Endothelial cell of hepatic sinusoid (primary cell): ENCODE measurements at regions not wholly inside any gene's neighbourhood (a gene's known extent, or its start where the extent isn't known, plus 50 kb on each side); places are given as distances from the start of the nearest gene placed in this dataset.

Experiments used
- in situ Hi-C: cut with HindIII; loops from 2 replicates; pipeline ENCODE4 v1.10.0; 2017; ENCODE audit warnings: low sequenced_read_pairs

DNA sequence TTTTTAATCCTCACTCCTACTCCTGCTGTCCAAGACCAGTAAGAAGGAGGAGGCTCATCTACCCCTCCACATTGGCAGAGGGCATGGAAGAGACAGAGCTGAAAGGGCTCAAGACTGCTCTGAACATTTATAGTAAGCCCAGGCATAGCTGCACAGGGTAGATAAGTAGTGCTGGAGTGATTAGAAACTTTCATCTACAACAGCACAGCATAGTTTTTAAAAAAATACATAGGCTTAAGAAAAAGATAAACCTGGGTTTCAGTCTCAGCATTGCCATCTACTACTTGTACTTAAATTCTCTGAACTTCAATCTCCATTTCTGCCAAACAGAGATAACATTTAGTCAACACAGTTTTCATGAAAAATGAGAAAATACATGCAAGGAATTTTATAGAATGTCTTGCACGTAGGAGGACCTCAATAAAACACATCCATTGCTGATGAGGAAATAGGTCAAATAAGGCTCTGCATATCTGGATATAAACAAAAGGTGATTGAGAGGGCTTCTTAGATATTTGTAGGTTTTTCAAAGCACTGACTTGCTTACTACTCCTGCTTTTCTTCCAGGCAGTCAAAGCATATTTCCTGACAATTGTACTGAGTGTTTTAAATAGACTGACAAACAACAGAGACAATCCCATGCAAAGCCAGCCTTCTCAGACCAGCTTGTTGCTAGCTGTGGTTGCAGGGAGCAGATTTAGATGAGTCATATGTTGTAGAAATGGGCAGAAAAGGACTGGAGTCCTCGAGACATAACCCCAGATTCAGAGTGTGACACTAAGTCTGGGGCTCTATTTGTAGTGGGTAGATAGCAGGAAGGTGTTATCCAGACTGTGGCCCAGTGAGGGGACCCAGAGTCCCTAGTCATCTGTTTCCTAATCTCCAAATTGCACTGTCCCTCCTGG lies 107.4 kb upstream of the TAB2 start:
- in situ Hi-C loops, result no loop called here

DNA sequence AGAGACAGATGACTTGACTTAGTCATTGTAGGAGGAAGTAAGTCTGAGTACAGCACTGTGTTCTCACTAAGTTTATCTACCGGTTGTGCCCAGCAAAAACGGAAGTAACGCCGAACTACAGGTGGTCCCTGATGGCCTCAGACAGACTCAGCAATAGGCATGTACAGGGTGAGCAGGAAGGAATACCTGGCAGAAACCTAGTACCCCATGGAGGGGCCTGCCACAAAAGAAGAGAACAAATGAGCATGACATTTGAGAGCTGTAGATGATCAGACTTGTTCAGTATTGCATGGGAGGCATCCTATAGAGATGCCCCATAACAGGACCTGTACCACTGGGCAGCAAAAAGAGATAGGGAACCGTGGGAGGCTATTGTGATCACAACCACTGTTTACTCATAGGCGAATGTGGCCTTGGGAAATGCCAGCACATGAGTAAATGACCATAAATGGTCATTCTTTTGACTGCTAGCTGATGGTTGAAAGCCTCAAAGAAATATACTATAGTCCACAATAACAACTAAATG lies 106.4 kb upstream of the TAB2 start:
- in situ Hi-C loops, result no loop called here

DNA sequence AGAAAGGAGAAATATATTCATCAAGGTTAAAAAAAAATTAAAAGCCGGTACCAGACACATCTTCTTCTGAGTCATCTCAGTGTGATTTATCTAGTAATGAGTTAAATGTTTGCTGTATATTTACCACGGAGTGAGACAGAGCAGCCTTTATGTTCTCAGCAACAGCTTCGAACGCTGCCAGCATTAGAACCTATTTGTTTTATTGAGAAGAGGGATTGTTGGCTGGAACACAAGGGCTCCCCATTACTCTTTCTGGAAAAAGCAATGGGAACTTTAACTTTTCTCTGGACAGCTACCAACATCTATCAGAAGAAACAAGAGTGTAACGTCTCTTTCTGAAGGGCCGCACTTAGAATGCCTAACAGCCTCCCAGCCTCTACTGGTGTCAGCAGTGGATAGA lies 105.3 kb upstream of the TAB2 start:
- in situ Hi-C loops, result no loop called here

DNA sequence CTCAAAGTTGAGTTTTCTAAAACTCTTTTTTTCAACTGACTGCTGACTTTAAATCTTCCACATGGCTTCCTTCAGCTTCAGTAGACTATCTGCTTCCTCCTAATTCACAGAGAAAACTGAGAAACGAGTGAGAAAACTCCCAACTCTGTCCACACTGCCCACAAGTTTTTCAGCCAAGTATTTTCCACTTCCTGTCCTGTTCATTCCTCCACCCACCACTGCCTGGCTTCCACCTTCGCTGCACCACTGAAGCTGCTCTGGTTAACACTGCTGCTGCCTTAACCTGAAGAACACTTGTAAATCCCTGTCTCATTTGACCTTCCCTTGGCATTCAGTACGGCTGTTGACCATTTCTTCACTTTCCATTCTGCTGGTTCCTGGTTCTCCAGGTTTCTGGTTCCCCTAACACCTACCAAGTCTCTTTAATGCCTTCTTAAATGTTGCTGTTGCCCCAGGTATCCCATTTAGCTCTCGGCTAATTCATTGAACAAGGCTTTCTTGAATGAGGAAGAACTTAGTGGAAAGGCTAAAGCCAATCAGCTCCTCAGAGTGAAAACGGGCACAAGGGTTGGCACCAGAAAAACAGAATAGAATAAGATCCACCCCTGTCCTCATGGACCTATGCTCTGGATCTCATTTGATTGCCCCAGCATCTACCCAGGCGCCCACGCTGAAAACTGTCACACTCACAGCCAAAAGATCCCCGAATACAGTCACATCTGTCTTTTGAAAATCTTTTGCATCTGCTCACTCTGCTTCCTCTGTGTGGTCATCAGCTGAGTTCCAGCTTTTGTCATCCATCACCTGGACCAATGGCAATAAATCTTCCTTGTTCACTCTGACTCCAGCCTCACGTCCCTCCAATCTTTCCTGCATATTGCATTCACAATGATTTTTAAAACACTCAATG lies 104.4 kb upstream of the TAB2 start:
- in situ Hi-C loops, result no loop called here

DNA sequence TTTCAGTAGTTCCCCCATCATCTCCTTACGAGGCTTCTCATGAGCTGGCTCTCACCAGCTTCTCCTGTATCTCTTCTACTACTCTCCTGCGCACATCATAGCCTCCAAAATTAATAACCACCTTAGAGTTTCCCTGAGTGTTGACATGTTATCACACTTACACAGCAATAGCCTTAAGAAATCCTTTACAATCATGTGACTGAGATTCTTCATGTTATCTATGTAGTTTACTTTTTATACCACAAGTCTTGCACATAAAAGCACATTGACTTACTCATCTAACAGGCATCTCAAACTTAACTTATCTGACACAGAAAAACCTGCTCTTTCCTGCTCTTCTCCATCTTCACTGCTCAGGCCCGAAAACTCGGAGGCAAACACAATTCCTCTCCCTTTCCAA lies 103.7 kb upstream of the TAB2 start:
- in situ Hi-C loops, result no loop called here

DNA sequence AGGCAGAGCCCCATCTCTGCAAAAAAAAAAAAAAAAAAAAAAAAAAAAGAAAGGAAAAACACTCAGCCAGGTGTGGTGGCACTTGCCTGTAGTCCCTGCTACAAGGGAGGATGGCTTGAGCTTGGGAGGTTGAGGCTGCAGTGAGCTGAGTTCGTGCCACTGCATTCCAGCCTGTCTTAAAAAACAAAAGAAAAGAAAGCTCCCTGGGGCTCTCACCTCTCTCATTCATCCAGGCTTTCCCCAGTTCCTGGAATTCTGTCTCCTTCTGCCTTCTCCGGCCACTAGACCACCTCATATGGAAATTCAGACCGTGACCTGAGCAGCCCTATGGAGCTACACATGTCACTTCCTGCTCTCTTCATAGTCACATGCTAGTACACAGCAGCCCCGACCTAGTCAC lies 101.1 kb upstream of the TAB2 start:
- in situ Hi-C loops, result no loop called here

DNA sequence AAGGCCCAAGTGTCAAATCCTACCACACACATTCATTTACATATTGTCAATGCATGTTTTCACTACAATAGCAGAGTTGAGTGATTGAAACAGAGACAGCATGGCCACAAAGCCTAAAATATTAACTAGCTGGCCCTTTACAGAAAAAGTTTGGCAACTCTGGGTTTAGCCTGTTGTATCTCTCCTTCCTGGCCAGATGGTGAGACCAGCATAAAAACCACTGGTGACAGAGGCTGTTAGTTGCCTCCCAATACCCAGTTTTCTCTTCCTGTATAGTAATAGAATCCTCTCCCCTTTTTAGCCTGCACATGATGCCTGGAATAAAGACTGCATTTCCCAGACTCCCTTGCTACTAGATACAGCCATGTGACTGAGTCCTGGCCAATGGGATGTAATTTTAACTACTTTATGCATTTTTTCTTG lies 100.0 kb upstream of the TAB2 start:
- in situ Hi-C loops, result no loop called here

DNA sequence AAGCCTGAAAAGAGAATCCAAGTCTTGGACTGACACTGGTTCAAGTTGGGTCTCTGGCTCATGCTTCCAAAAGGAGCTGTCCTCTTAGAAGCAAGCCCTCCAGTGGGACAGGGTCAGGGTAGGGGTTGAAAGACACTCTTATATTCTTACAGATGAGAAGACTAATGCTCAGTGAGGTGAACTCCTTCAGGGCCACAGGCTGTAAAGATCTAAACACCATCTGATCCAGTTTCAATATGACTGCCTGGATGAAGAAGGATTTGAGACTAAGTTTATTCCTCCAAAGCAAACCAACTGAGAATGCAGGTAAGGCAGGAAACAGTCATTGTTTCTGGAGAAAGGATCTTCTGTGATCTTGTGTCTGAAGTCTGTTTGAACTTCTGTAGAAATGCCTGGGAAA lies 99.0 kb upstream of the TAB2 start:
- in situ Hi-C loops, result no loop called here

DNA sequence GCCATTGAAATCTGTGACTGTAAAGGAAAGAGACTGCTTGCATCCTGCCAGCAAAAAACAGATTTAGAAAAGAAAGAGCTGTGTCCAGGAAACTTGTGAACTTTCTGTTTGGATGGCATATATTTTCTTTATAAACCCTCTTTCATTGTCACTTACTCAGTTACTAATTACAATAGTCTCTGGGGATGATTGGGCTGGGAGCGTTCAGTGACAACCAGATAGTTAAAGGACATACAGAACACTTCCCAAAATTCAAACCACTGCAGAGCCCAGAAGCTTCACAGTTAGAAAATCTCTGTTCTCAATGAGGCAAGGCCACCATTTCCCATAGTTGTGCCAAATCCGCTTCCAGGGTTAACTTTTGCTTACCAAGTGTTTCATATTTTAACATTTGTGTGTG lies 98.6 kb upstream of the TAB2 start:
- in situ Hi-C loops, result no loop called here

DNA sequence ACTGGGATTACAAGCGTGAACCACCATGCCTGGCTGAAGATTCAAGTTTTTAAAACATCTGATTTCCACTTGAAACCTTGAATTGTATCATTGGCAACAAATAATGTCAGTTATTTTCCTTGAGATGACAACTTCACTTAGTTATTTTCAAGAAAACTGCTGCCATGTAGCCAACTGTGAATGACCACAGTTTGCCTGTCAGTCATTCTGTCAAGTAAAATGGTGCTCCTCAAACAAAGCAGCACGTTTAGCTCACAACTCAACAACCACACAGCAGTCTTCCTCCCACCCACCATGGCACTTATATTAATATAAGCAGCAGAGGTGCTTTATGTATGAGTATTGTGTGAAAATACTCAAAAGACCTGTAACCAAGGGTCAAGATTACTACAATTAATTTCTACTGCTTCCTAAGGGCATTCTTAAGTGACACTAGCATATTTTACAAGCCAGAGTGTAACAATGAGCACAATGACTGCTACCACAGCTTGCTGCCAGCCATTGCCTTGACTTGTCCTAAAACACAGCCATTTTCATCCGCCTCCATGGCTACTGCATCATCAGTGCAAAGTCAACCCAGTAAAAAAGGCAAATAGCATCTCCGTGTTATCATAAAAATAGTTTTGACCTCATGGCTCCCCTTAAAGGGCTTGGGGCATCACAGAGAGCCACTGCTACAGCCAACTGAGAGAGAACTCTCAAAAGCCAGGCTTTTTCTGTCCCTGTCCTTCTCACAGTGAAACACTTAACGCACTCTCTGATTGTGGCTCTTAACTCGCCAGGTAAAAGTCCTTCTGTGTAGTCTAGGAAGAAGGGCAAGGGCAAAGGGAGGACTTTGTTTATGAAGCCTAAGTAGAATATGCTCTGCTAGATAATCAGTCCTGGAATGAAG lies 96.4 kb upstream of the TAB2 start:
- in situ Hi-C loops, result no loop called here

DNA sequence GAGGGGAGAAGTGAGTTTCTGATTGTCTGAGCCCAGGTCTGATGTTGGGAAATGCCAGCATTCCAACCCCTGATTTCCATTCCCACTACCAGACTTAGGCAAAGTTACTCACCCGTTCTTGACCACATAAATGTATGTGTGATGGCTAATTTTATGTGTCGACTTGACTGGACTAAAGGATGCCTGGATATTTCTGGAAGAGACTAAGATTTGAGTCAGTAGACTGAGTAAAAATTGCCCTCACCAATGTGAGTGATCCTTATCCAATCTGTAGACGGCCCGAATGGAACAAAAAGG lies 95.8 kb upstream of the TAB2 start:
- in situ Hi-C loops, result no loop called here

DNA sequence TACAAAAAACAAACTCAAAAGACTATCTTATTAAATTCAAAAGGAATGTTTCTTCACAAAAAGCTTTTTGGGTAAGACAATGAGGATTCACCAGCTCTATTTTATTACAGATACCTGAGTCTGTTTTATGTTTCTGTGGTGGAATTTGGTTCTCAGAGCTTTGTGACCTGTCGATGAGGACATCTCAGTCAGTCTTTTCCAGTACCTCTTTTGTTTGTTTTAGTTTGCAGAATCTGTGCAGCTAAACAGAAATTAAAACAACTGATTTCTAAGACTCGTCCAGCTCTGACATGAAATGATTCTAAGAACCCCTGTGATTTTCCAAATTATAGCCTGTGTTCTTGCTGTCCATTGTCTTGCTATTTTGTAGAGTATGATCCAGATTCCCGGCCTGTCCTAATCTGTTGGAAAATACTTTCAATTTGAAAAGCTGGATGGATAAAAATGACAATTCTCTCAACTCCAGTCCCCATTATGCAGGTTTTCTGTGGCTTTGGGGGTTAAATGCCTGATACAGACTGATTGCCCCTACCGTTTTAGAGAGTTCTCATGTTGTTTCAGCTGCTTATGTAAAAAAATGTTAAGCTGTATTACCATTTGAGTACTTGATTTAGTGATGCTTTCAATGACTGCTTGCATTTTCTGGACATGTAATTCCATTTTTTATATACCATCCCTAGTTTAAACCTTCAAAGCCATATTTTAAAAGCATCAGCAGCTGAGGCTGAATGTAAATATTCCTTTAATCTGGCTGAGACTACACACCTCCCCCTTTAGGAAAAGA lies 94.2 kb upstream of the TAB2 start:
- in situ Hi-C loops, result no loop called here

DNA sequence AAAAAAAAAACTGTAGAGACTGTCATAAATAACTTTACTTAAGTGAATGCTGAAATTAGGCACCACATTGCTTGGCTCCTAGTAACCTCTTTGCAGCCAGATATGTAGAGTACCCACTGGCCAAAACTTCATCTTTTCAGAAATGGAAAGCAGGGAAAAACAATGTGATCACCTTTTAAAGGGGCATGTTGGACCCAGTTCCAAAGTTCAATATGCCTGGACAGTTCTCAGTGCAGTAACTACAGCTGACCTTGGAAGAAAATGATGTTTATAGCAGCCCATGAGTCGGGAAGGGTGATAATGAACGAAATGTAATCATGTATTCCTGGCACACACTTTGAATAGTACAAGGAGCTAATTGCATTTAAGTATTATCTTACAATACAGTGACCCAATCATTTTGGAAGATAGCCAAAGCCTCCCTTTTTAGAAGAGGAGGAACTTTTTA lies 93.6 kb upstream of the TAB2 start:
- in situ Hi-C loops, result no loop called here

DNA sequence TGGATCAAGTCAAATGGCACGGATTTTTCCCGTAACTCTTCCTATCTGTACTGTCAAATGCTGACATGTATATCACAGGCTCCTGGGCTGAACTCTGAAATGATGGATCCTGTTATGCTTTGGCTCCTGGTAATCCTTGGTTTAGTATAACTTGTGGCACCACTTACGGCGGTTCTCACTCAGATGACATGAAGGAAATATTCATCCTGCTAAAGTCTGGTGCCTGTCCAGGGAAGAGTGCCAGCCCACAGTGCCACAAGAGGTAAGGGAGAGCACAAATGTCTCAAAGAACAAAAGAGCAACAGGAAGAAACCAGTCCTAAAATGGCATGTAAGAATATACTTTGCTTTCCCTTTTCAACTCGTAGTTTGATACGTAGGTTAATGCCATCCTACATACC lies 93.1 kb upstream of the TAB2 start:
- in situ Hi-C loops, result no loop called here

DNA sequence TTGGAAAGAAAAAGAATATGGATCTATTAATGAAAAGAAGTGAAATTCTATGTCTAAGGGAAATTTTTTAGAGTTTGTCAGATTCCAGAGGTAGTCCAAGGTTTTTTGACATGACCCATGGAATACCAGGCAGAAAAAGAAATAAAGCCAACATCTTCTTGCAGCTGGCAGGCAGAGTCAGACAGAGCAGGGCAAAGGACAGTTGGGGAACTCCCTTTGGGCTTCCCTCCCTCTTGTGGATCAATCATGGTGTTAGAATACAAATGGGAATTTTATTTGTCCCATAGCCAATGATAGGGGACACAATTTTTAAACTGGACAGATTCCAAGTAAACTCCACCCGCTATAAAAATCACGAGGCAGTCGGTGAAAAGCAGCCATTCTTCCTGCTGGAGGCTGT lies 92.1 kb upstream of the TAB2 start:
- in situ Hi-C loops, result no loop called here

DNA sequence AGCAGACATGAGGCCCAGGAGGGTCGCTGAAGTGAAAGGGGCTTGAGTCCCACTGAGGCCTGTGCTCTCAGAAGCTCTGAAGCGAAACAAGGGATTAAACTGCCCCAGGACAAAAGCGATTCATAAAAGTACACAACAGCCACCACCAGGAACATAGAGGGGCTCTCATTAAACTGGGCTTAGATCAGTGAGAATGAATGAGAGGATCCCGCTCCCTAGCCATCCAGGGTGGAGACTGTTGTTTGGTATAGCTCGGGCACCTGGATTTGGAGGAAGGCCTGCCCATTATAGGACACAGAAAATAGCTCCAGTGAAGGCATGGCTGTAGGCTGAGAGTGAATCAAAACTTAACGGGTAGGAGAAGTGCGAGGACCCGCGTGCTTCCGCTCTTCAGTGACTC lies 91.6 kb upstream of the TAB2 start:
- in situ Hi-C loops, result no loop called here

DNA sequence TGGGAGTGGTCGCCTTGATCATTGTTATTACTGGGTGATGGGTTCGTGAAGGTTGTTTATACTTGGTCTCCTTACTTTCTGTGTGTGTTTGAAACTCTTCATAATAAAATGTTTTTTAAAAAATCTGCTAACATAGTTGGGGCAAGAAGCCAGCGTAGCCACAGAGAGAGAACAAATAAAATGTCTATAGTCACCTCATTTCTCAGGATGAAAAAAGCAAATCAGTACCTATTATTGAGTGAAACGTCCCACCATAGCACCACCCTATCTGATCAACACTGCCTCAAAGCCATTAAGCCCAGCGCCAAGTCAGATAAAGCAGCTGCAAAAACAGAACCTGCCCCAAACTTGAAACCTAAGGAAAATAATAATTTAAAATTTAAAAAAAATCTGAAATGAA lies 89.7 kb upstream of the TAB2 start:
- in situ Hi-C loops, result no loop called here

DNA sequence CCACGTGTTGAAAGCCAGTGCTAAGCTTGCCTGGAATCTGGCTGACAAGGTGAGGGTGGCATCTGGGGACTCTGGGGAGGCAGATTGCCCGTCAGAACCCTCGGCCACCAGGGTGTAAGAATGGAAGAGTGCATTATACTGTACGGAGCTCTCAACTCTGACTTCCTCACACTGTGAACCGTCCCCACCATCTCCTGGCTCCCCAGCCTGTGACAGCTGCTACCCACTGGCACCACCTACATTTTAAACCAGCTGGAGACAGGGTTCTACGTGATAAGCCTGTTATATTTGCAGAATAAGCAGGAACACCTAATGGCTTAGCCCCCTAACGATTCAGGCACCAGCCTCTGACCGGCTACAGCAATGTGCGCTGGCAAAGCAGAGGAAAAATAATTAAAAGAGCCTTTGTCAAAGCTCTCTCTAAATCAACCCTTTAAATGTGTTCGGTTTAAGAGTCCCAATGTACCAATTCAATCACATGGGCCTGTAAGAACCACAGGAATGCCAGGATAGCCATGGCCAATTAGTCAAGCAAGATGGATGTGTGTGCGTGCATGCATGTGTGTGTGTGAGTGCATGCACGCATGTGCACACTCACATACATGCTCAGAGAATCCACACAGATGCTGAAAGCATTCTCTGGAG lies 89.1 kb upstream of the TAB2 start:
- in situ Hi-C loops, result no loop called here

DNA sequence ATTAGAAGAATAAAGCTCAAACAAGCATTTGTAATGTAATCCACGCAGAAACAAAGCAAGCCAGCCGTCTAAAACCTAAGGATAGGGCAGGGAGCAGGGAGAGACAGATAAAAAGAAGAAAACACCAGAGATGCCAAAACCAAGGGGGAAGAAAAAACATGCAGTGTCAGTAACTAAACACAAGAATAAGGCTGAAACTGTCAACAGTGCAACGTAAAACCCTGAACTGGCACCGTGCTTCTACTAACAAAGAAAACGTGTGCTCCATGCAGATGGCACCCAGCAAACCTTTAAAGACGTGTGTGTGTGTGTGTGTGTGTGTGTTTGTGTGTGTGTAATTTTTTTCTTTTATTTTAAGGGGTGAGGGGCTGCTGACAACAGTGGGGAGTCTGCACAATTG lies 88.4 kb upstream of the TAB2 start:
- in situ Hi-C loops, result no loop called here
